Psoas muscle (tissue), 7 donors: ENCODE measurements at regions not wholly inside any gene's neighbourhood (a gene's known extent, or its start where the extent isn't known, plus 50 kb on each side); places are given as distances from the start of the nearest gene placed in this dataset.

Source experiments
- ATAC-seq, 4 donors: fragments of 200-7000 bp; cut with Tn5 transposase; one replicate each; pipeline ENCODE4 v1.9.1; 2020; ENCODE audit warnings: moderate library complexity in 3 of 4, mild to moderate bottlenecking in 2 of 4
- DNase-seq, 2 donors: peaks; one replicate each; pipeline ENCODE4 v3.0.0-alpha.2; 2020
- H3K27ac ChIP-seq: fragments of 200-600 bp; one replicate; pipeline ENCODE4 v1.8.0; 2022
- H3K27me3 ChIP-seq, 3 donors: fragments of 200-600 bp in 1 of 3; one replicate each; pipeline versions ENCODE4 v1.6.1 to v1.8.0; 2013 to 2022; ENCODE audit warnings: low read length in 2 of 3, mild to moderate bottlenecking in 2 of 3, moderate library complexity in 1 of 3; ENCODE audit not compliant: insufficient read depth in 3 of 3
- H3K36me3 ChIP-seq, 2 donors: fragments of 200-600 bp in 1 of 2; one replicate each; pipeline versions ENCODE4 v1.6.1 to v1.8.0; 2013 to 2022; ENCODE audit warnings: low read depth in 1 of 2, mild to moderate bottlenecking in 1 of 2, moderate library complexity in 1 of 2; ENCODE audit not compliant: insufficient read depth in 1 of 2
- H3K4me1 ChIP-seq: fragments of 200-600 bp; one replicate; pipeline ENCODE4 v1.8.0; 2022
- H3K4me3 ChIP-seq: fragments of 200-600 bp; one replicate; pipeline ENCODE4 v1.8.0; 2022; ENCODE audit warnings: mild to moderate bottlenecking
- H3K9me3 ChIP-seq: fragments of 200-600 bp; one replicate; pipeline ENCODE4 v1.8.0; 2022
- WGBS, 3 donors: extraction: QIAGEN DNeasy Blood & Tissue Kit; methylation state at CpG; one replicate each; pipeline versions ENCODE4 v1.1.6 to v1.1.7; 2013; 5-methylcytosine and 5-hydroxymethylcytosine counted together
- intact Hi-C, 2 donors: fragments of 100-400 bp; cut with DNase I; formaldehyde crosslinking; loops; one replicate each; pipeline versions ENCODE4 v1.11.0 to v1.14.2; 2022
- TF ChIP-seq, protein P1 (sequence below): fragments of 200-600 bp; IDR thresholded peaks from one replicate; pipeline ENCODE4 v1.8.0; 2022; ENCODE audit warnings: antibody characterized with exemption
- donor health status: healthy with polysubstance abuse.
- donor health status: DM: no; HTN: no; CAD: no; lungs with moderate emphysema.
- donor health status: Bipolar disorder and iron deficiency.
- donor health status: healthy.
- donor health status: DM: yes; HTN: yes; CAD: no.
- donor health status: DM: no; HTN: no; CAD: no.
- donor health status: DM: yes; HTN: yes; CAD: no.

GRCh38 chr18:77505499-77505898 lies 255.9 kb downstream of the GALR1 start:
- Histone ChIP-seq H3K27me3 (no peaks in the 10 kb centered on the region), H3K4me1 (no peaks in the 10 kb centered on the region), H3K4me3 (no peak overlapping the region), H3K9me3 (no peaks in the 10 kb centered on the region), H3K36me3 (no peaks in the 10 kb centered on the region), H3K27ac (no peak overlapping the region)
- intact Hi-C loops = no loop called here
- no peak for DNase-seq
- WGBS, 3 donors = 88 to 100% (median 94%) methylated on average over 1 of the region's 1 CpG
- TF ChIP-seq, protein P1, sequence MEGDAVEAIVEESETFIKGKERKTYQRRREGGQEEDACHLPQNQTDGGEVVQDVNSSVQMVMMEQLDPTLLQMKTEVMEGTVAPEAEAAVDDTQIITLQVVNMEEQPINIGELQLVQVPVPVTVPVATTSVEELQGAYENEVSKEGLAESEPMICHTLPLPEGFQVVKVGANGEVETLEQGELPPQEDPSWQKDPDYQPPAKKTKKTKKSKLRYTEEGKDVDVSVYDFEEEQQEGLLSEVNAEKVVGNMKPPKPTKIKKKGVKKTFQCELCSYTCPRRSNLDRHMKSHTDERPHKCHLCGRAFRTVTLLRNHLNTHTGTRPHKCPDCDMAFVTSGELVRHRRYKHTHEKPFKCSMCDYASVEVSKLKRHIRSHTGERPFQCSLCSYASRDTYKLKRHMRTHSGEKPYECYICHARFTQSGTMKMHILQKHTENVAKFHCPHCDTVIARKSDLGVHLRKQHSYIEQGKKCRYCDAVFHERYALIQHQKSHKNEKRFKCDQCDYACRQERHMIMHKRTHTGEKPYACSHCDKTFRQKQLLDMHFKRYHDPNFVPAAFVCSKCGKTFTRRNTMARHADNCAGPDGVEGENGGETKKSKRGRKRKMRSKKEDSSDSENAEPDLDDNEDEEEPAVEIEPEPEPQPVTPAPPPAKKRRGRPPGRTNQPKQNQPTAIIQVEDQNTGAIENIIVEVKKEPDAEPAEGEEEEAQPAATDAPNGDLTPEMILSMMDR = no peak
- ATAC-seq = no peak

DNA sequence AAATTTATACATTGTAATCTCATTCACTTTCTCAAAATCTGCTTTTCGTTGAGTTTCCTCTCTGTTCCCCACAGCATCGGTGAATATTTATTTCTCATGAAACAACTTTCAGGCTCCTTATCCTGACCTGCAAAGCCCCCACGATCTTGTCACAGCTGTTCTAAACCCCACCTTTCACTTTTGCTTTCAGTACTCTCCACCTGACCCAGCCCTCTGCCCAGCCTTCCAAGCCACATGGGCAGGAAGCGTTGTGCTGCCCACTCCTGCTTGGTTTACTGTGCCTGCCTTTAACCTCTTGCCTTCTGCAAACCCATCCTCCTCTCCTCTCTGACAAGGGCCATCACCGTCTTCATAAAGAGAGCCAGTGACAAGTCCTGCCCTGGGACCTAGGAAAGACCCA lies 262.5 kb downstream of the GALR1 start:
- Histone ChIP-seq H3K9me3 (no peaks in the 10 kb centered on the region), H3K36me3 (no peaks in the 10 kb centered on the region), H3K27ac (no peak overlapping the region), H3K4me3 (no peak overlapping the region), H3K4me1 (no peaks in the 10 kb centered on the region), H3K27me3 (peaks cover 0 to 2% (median 0%) of the 10 kb centered on the region in 3 donors)
- TF ChIP-seq, protein P1 = no peak
- DNase-seq (no peak), ATAC-seq (no peak)
- intact Hi-C loops = no loop called here
- 81 to 83% (median 83%) methylated on average over 5 of the region's 5 CpGs for WGBS, 3 donors

- TF ChIP-seq, protein P1 = no peak
- intact Hi-C loops = no loop called here
- ATAC-seq (no peak), DNase-seq (no peak)
- Histone ChIP-seq H3K9me3 (no peaks in the 10 kb centered on the region), H3K27ac (no peak overlapping the region), H3K4me3 (no peak overlapping the region), H3K4me1 (no peaks in the 10 kb centered on the region), H3K27me3 (peaks cover 0 to 2% (median 0%) of the 10 kb centered on the region in 3 donors), H3K36me3 (no peaks in the 10 kb centered on the region)
- 89 to 93% (median 90%) methylated on average over 25 of the region's 25 CpGs for WGBS, 3 donors
Observed at GRCh38 chr18:77517901-77518300, 268.3 kb downstream of the GALR1 start.

GRCh38 chr18:77520767-77521166 lies 271.1 kb downstream of the GALR1 start:
- ATAC-seq (no peak), DNase-seq (no peak)
- H3K27ac ChIP-seq = no peak overlapping the region
- H3K9me3 ChIP-seq = no peaks in the 10 kb centered on the region
- H3K4me1 ChIP-seq = no peaks in the 10 kb centered on the region
- 76 to 93% (median 84%) methylated on average over 5 of the region's 5 CpGs for WGBS, 3 donors
- no peaks in the 10 kb centered on the region for H3K27me3 ChIP-seq
- intact Hi-C loops = no loop called here
- no peak overlapping the region for H3K4me3 ChIP-seq
- TF ChIP-seq, protein P1 = no peak
- H3K36me3 ChIP-seq = no peaks in the 10 kb centered on the region

- WGBS, 3 donors = 53 to 60% (median 54%) methylated on average over 9 of the region's 9 CpGs
- Histone ChIP-seq H3K9me3 (no peaks in the 10 kb centered on the region), H3K4me1 (no peaks in the 10 kb centered on the region), H3K27me3 (no peaks in the 10 kb centered on the region), H3K36me3 (no peaks in the 10 kb centered on the region), H3K4me3 (no peak overlapping the region), H3K27ac (no peak overlapping the region)
- peak in 1 of 4 donors; percentile 44 for ATAC-seq
- intact Hi-C loops = no loop called here
- peak in 1 of 2 donors; percentile 17 for DNase-seq
- TF ChIP-seq, protein P1 = no peak
Observed at GRCh38 chr18:77522051-77522675, 272.5 kb downstream of the GALR1 start.
